ENCODE measurements at regions not wholly inside any gene's neighbourhood (a gene's known extent, or its start where the extent isn't known, plus 50 kb on each side); places are given as distances from the start of the nearest gene placed in this dataset.

DNA sequence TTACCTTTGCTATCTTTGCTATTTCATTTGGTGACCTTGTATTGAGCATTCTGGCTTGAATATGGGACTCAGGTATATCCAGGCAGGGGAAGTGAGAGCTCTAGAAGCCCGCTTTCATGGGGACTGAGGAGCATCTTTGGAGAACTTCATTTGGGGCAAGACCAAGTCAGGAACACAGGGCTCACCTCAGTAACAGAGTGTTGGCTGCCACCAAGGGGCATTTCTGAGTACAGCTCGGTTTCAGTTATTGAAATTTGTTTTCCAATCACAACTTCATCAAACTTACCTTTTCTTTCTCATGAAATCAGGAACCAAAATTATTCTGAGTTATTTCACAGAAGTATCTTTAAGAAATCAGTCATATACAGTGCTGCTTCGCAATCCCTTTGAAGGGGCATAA, 337.2 kb downstream of the C7orf25 start:
- H3K9me2 ChIP-seq (replicated peaks; ENCODE audit: insufficient read depth, low read length), result no peaks in the 10 kb centered on the region
- no peak overlapping the region for H3K4me2 ChIP-seq (ENCODE audit: low read depth, low read length, poor library complexity, severe bottlenecking)
- H3K9me3 ChIP-seq (ENCODE audit: insufficient read depth, low read length), result 0 out of 2 replicates have a peak, but pooled peaks cover 2% of the 10 kb centered on the region
- H3K9ac ChIP-seq (ENCODE audit: low read length), result no peak overlapping the region
- no peaks in the 10 kb centered on the region for H3F3A ChIP-seq (ENCODE audit: insufficient read depth)
- no peak overlapping the region for H3K27ac ChIP-seq (ENCODE audit: low read depth, low read length)
- H4K20me1 ChIP-seq (ENCODE audit: low read depth, low read length), result no peaks in the 10 kb centered on the region
- H2AFZ ChIP-seq (ENCODE audit: low read depth, low read length, severe bottlenecking), result no peak overlapping the region
- no peak overlapping the region for H3K4me3 ChIP-seq (ENCODE audit: insufficient read depth, low read length, poor library complexity, severe bottlenecking)
- H3K79me2 ChIP-seq (ENCODE audit: insufficient read depth, low read length), result no peaks in the 10 kb centered on the region
- no peaks in the 10 kb centered on the region for H3K27me3 ChIP-seq (ENCODE audit: low read length)
- TF ChIP-seq, protein P1, sequence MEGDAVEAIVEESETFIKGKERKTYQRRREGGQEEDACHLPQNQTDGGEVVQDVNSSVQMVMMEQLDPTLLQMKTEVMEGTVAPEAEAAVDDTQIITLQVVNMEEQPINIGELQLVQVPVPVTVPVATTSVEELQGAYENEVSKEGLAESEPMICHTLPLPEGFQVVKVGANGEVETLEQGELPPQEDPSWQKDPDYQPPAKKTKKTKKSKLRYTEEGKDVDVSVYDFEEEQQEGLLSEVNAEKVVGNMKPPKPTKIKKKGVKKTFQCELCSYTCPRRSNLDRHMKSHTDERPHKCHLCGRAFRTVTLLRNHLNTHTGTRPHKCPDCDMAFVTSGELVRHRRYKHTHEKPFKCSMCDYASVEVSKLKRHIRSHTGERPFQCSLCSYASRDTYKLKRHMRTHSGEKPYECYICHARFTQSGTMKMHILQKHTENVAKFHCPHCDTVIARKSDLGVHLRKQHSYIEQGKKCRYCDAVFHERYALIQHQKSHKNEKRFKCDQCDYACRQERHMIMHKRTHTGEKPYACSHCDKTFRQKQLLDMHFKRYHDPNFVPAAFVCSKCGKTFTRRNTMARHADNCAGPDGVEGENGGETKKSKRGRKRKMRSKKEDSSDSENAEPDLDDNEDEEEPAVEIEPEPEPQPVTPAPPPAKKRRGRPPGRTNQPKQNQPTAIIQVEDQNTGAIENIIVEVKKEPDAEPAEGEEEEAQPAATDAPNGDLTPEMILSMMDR (IDR thresholded peaks at IDR 0.05; ENCODE audit: insufficient read depth, low read length, poor library complexity, severe bottlenecking), result no peak
- TF ChIP-seq EZH2phosphoT487 (conservative IDR thresholded peaks at IDR 0.05; ENCODE audit: low read length), result no peak
- no peaks in the 10 kb centered on the region for H3K36me3 ChIP-seq (ENCODE audit: low read length)

DNA sequence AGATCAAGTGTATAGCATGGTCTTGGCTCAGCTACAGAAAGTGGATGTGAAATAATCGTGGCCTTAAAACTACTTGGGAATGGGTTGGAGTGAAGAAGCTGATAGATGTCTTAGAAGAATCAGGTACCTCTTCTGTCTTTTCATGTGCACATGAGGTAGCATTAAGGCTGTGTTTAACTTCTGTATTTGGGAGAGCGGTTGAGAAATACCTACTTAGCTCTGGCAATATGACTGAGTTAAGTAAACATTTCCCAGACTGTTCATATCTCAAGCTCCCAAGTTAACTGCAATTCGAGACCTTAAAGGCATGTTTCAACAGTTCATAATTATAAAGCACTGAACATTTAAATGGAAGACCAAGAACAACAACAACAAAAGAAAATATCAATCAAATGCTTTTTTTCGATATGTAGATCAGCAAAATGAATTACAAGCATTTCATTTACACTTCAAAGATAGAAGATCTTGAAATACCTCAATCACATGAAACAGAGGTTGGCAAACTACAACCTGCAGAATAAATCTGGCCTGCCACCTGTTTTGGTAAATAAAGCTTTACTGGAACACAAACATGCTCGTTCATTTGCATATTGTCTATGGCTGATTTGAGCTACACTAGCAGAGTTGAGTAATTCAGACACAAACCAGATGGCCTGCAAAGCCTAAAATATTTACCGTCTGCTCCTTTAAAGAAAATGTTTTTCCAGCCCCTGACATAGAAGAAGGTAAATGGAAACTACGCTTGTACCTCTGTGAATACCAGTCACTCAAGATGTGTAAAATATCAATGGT, 337.1 kb upstream of the GLI3 start:
- H3K9me3 ChIP-seq (ENCODE audit: insufficient read depth, low read length), result no peaks in the 10 kb centered on the region
- no peaks in the 10 kb centered on the region for H3K9me2 ChIP-seq (replicated peaks; ENCODE audit: insufficient read depth, low read length)
- no peak overlapping the region for H3K9ac ChIP-seq (ENCODE audit: low read length)
- no peak overlapping the region for H2AFZ ChIP-seq (ENCODE audit: low read depth, low read length, severe bottlenecking)
- no peak overlapping the region for H3K27ac ChIP-seq (ENCODE audit: low read depth, low read length)
- no peaks in the 10 kb centered on the region for H3K36me3 ChIP-seq (ENCODE audit: low read length)
- H3K27me3 ChIP-seq (ENCODE audit: low read length), result no peaks in the 10 kb centered on the region
- no peaks in the 10 kb centered on the region for H3F3A ChIP-seq (ENCODE audit: insufficient read depth)
- no peak overlapping the region for H3K4me2 ChIP-seq (ENCODE audit: low read depth, low read length, poor library complexity, severe bottlenecking)
- H3K4me3 ChIP-seq (ENCODE audit: insufficient read depth, low read length, poor library complexity, severe bottlenecking), result no peak overlapping the region
- TF ChIP-seq, protein P1 (IDR thresholded peaks at IDR 0.05; ENCODE audit: insufficient read depth, low read length, poor library complexity, severe bottlenecking), result no peak
- TF ChIP-seq EZH2phosphoT487 (conservative IDR thresholded peaks at IDR 0.05; ENCODE audit: low read length), result no peak
- no peaks in the 10 kb centered on the region for H3K79me2 ChIP-seq (ENCODE audit: insufficient read depth, low read length)
- no peaks in the 10 kb centered on the region for H4K20me1 ChIP-seq (ENCODE audit: low read depth, low read length)

DNA sequence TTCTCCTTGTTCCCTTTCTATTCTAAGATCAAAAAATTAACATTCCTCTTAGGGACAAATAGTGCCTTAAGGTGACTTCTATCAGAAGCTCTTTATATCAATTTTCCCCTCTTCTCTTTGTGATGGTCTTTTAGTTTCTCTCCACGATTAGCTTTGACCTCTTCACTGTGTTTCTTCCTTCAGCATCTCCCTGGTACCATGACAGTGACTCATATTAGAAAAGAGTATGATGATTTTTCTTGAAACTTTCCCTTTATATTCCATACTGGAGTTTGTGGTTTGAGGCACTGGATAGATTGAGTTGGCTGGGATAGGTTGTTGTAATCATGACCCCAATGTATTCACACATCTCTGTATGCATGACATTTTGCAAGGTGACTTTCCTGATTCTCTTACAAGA, 335.6 kb upstream of the GLI3 start:
- H3K9me3 ChIP-seq (ENCODE audit: insufficient read depth, low read length), result no peaks in the 10 kb centered on the region
- H3K9me2 ChIP-seq (replicated peaks; ENCODE audit: insufficient read depth, low read length), result no peaks in the 10 kb centered on the region
- TF ChIP-seq, protein P1 (IDR thresholded peaks at IDR 0.05; ENCODE audit: insufficient read depth, low read length, poor library complexity, severe bottlenecking), result no peak
- no peak for TF ChIP-seq EZH2phosphoT487 (conservative IDR thresholded peaks at IDR 0.05; ENCODE audit: low read length)
- H3K9ac ChIP-seq (ENCODE audit: low read length), result no peak overlapping the region
- no peak overlapping the region for H3K27ac ChIP-seq (ENCODE audit: low read depth, low read length)
- H3K4me2 ChIP-seq (ENCODE audit: low read depth, low read length, poor library complexity, severe bottlenecking), result no peak overlapping the region
- H3F3A ChIP-seq (ENCODE audit: insufficient read depth), result no peaks in the 10 kb centered on the region
- H2AFZ ChIP-seq (ENCODE audit: low read depth, low read length, severe bottlenecking), result no peak overlapping the region
- H3K79me2 ChIP-seq (ENCODE audit: insufficient read depth, low read length), result no peaks in the 10 kb centered on the region
- H4K20me1 ChIP-seq (ENCODE audit: low read depth, low read length), result no peaks in the 10 kb centered on the region
- H3K36me3 ChIP-seq (ENCODE audit: low read length), result no peaks in the 10 kb centered on the region
- no peaks in the 10 kb centered on the region for H3K27me3 ChIP-seq (ENCODE audit: low read length)
- no peak overlapping the region for H3K4me3 ChIP-seq (ENCODE audit: insufficient read depth, low read length, poor library complexity, severe bottlenecking)

Data from SU-DHL-6 (cell line).